ENCODE measurements at regions not wholly inside any gene's neighbourhood (a gene's known extent, or its start where the extent isn't known, plus 50 kb on each side); places are given as distances from the start of the nearest gene placed in this dataset. TPM values are rescaled to one million over a fixed set of nuclear protein-coding genes. Genes with fewer than 3 reads are reported as not detected.

- Mint-ChIP-seq H3K27ac (no peak overlapping the region), H3K4me1 (no peaks in the 10 kb centered on the region), H3K9me3 (peaks cover 0 to 3% (median 2%) of the 10 kb centered on the region in 7 donors), H3K36me3 (no peaks in the 10 kb centered on the region), H3K4me3 (no peak overlapping the region), H3K27me3 (ENCODE audit: low read depth in 3 of 3) (peaks cover 0 to 1% (median 0%) of the 10 kb centered on the region in 3 donors)
- Histone ChIP-seq H3K27ac (ENCODE audit: low read depth in 1 of 2, low read length in 2 of 2) (no peak overlapping the region), H3K9ac (ENCODE audit: insufficient read depth, low read length, poor library complexity, severe bottlenecking) (no peak overlapping the region), H3K27me3 (ENCODE audit: control insufficient read depth in 2 of 2, insufficient read depth in 2 of 2, low read length in 2 of 2) (no peaks in the 10 kb centered on the region), H3K36me3 (replicated peaks in 1 of 2; ENCODE audit: control insufficient read depth in 1 of 2, insufficient read depth in 2 of 2, low read length in 2 of 2) (no peaks in the 10 kb centered on the region), H4K20me1 (ENCODE audit: insufficient read depth, low read length) (no peaks in the 10 kb centered on the region), H3K79me2 (ENCODE audit: insufficient read depth, low read length) (no peaks in the 10 kb centered on the region), H3K4me3 (replicated peaks in 1 of 3; ENCODE audit: low read depth in 2 of 3, low read length in 3 of 3) (no peak overlapping the region), H3K9me3 (replicated peaks in 1 of 2; ENCODE audit: control insufficient read depth in 1 of 2, insufficient read depth in 1 of 2, low read length in 2 of 2) (no peaks in the 10 kb centered on the region), H3K4me2 (replicated peaks; ENCODE audit: extremely low read depth, low read length, poor library complexity, severe bottlenecking) (no peak overlapping the region), H3K4me1 (ENCODE audit: control insufficient read depth in 1 of 2, insufficient read depth in 2 of 2, low read length in 2 of 2) (no peaks in the 10 kb centered on the region), H2AFZ (ENCODE audit: insufficient read depth, low read depth, low read length, poor library complexity, severe bottlenecking) (no peak overlapping the region)
- 82% methylated on average over 7 of the region's 11 CpGs for WGBS (ENCODE audit: insufficient coverage)
- DNase-seq: no peak
- TF ChIP-seq CTCF (IDR thresholded peaks at IDR 0.05): no peak
- intact Hi-C loops (cut with micrococcal nuclease): no loop called here
These were observed 52.2 kb upstream of the PTPRM start for GRCh38 chr18:7514796-7515440.

GRCh38 chr18:7516266-7517117, 50.6 kb upstream of the PTPRM start:
- no peak overlapping the region for H3K27ac Mint-ChIP-seq
- no peak for TF ChIP-seq CTCF (IDR thresholded peaks at IDR 0.05)
- Histone ChIP-seq H3K4me2 (replicated peaks; ENCODE audit: extremely low read depth, low read length, poor library complexity, severe bottlenecking) (no peak overlapping the region), H3K79me2 (ENCODE audit: insufficient read depth, low read length) (no peaks in the 10 kb centered on the region), H3K36me3 (replicated peaks in 1 of 2; ENCODE audit: control insufficient read depth in 1 of 2, insufficient read depth in 2 of 2, low read length in 2 of 2) (no peaks in the 10 kb centered on the region), H3K9me3 (replicated peaks in 1 of 2; ENCODE audit: control insufficient read depth in 1 of 2, insufficient read depth in 1 of 2, low read length in 2 of 2) (no peaks in the 10 kb centered on the region), H3K9ac (ENCODE audit: insufficient read depth, low read length, poor library complexity, severe bottlenecking) (no peak overlapping the region), H3K4me1 (ENCODE audit: control insufficient read depth in 1 of 2, insufficient read depth in 2 of 2, low read length in 2 of 2) (no peaks in the 10 kb centered on the region), H3K27ac (ENCODE audit: low read depth in 1 of 2, low read length in 2 of 2) (no peak overlapping the region), H3K4me3 (replicated peaks in 1 of 3; ENCODE audit: low read depth in 2 of 3, low read length in 3 of 3) (no peak overlapping the region), H2AFZ (ENCODE audit: insufficient read depth, low read depth, low read length, poor library complexity, severe bottlenecking) (no peak overlapping the region), H3K27me3 (ENCODE audit: control insufficient read depth in 2 of 2, insufficient read depth in 2 of 2, low read length in 2 of 2) (no peaks in the 10 kb centered on the region), H4K20me1 (ENCODE audit: insufficient read depth, low read length) (no peaks in the 10 kb centered on the region)
- H3K9me3 Mint-ChIP-seq: peaks cover 0 to 2% (median 0%) of the 10 kb centered on the region in 7 donors
- intact Hi-C loops (cut with micrococcal nuclease): no loop called here
- H3K27me3 Mint-ChIP-seq (ENCODE audit: low read depth in 3 of 3): peaks cover 0 to 1% (median 0%) of the 10 kb centered on the region in 3 donors
- no peaks in the 10 kb centered on the region for H3K4me1 Mint-ChIP-seq
- 71% methylated on average over 5 of the region's 9 CpGs for WGBS (ENCODE audit: insufficient coverage)
- no peaks in the 10 kb centered on the region for H3K36me3 Mint-ChIP-seq
- H3K4me3 Mint-ChIP-seq: no peak overlapping the region
- DNase-seq: no peak

Small RNA genes lying in the stretch of these regions (small RNA-seq; reads per million reads assigned to genes)
- gene RF00554 (ENCODE audit: insufficient read length, low read depth): not detected

All from CD14-positive monocyte (primary cell).